ENCODE measurements at regions not wholly inside any gene's neighbourhood (a gene's known extent, or its start where the extent isn't known, plus 50 kb on each side); places are given as distances from the start of the nearest gene placed in this dataset.

DNA sequence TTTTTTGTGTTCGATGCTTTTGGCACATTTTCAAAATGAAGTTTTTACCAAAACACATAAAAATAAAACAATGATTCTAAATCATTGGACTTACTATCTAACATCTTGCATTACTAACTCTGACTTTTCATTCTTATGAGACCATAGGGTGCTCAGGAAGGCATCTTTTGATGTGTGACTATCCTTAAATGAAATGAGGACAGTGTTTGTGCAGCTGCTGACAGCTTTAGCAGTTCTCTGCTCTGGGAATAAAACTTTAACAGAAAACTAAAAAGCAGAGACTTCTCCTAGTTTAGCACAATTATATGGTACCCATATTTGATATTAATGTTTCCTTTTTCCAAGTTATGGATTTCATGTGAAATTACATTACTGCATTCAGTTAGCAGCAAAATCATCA is 471.6 kb downstream of the ARL4A start:
- TF ChIP-seq CTCF (IDR thresholded peaks at IDR 0.05): no peak

DNA sequence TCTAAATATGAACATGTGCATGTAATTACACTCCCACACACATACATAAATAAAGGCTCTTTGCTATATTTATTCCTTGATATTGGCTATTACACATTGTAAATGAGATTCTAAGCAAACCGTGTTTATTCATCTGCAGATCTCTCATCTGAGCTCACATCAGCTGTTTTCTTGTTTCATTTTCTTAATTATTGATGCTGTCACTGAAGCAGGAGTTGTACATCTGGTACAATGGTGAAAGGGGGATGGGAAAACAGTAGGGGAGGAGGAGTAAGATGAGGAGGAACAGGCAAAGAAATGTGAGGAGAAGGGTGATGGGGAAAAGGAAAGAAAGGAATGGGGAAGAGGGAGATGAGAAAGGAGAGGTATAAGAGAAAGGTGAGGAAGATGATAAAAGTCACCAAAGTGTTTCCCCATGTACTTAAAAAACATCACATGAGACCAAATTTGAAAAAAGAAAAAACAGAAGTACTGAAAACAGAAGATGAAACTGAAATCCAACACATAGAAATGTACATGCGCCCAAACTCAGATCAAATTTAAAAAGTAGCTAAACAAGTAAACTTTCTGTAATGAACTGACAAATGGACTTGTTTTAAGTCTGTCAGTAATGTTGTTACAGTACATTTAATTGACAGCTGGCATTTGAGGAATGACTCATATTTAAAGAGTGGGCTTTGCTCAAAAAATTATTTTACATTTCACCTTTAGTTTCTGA is 472.2 kb downstream of the ARL4A start:
- TF ChIP-seq CTCF (IDR thresholded peaks at IDR 0.05): no peak

GRCh38 chr7:13161125-13161524 is 473.7 kb downstream of the ARL4A start:
- TF ChIP-seq CTCF (IDR thresholded peaks at IDR 0.05): no peak

DNA sequence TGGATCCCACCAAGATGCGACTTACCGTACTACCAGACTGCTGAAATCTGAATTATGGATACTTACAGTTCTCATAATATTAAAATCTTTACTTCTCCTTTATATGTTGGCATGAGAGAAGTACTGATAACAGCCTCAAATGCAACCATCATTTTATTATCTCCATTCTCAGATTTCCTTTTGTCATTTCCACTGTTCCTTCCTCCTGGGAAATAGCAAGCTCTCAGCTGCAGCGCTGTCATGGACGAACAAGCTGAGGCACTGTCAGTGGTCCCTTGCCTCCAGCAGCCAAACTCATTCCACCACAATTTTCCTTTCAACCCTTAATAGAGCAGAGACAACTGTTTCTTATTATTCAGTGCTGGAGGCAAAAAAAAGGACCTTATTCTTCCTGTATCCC is 478.4 kb downstream of the ARL4A start:
- no peak for TF ChIP-seq CTCF (IDR thresholded peaks at IDR 0.05)

DNA sequence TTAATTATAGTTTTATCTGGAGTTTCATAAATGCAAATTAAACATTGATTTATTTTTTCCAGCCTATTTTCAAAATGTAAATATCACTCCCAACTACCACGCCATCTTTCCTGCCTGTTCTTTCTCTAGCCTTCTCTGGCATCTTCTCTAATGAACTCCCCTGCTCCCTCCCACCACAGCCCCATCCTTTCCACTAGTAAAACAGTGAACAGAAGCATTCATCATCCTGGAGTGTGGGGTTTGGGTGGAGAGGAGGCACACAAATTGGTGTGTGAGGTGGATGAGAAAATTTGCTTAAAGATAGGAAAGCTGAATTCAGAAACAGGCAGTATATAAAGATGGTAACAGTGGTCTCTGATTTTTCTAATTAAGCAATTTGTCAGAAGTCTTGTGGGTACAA is 479.4 kb downstream of the ARL4A start:
- no peak for TF ChIP-seq CTCF (IDR thresholded peaks at IDR 0.05)

DNA sequence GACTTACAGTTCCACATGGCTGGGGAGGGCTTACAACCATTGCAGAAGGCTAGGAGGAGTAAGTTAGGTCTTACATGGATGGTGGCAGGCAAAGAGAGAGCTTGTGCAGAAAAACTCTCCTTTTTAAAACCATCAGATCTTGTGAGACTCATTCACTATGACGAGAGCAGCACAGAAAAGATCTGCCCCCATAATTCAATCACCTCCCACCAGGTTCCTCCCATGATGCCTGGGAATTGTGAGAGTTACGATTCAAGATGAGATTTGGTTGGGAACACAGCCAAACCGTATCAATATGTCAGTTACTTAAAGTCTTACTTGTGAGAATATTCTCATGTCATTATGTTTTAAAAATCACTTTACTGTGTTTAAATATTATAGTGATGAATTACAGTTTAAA is 481.9 kb downstream of the ARL4A start:
- no peak for TF ChIP-seq CTCF (IDR thresholded peaks at IDR 0.05)

DNA sequence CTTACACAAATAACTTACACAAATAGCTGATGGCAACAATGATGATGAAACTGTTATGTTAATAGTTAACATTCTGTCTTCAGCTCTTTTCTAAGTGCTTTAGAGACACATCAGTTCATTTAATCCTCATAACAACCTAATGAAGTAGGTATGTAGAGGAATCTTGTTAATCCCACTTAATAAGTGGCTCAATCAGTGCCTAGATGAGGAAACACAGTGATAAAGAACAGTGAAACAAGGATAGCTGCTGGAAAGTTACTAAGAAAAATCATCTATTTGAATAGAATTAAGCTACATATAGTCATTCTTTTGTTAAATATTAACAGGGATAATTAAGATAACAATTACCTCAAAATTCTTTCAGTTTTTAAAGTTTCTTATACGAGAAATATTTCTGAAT is 487.6 kb downstream of the ARL4A start:
- no peak for TF ChIP-seq CTCF (IDR thresholded peaks at IDR 0.05)

All from LNCAP (cell line).